ENCODE measurements at regions not wholly inside any gene's neighbourhood (a gene's known extent, or its start where the extent isn't known, plus 50 kb on each side); places are given as distances from the start of the nearest gene placed in this dataset.

GRCh38 chr1:95369985-95370690, 136.1 kb downstream of the RWDD3 start:
- Histone ChIP-seq H3K27ac (ENCODE audit: low read length) (peak overlapping the region; percentile 12), H3K36me3 (ENCODE audit: control insufficient read depth, insufficient read depth, low read length) (no peaks in the 10 kb centered on the region), H3K27me3 (ENCODE audit: control insufficient read depth, insufficient read depth, low read length) (no peaks in the 10 kb centered on the region), H3K4me3 (ENCODE audit: low read length) (no peak overlapping the region), H3K9me3 (ENCODE audit: control insufficient read depth, low read depth, low read length) (peaks cover 2% of the 10 kb centered on the region), H3K4me1 (ENCODE audit: control insufficient read depth, insufficient read depth, low read length) (no peaks in the 10 kb centered on the region)
- 42% methylated on average over 2 of the region's 7 CpGs for WGBS (ENCODE audit: insufficient coverage, low lambda C conversion rate)
- no peak for DNase-seq

- H3K36me3 ChIP-seq (ENCODE audit: control insufficient read depth, insufficient read depth, low read length), result no peaks in the 10 kb centered on the region
- 68% methylated on average over 2 of the region's 13 CpGs for WGBS (ENCODE audit: insufficient coverage, low lambda C conversion rate)
- H3K4me3 ChIP-seq (ENCODE audit: low read length), result no peak overlapping the region
- H3K9me3 ChIP-seq (ENCODE audit: control insufficient read depth, low read depth, low read length), result peaks cover 2% of the 10 kb centered on the region
- H3K4me1 ChIP-seq (ENCODE audit: control insufficient read depth, insufficient read depth, low read length), result no peaks in the 10 kb centered on the region
- peak in 1 of 2 donors; percentile 31 for DNase-seq
- H3K27me3 ChIP-seq (ENCODE audit: control insufficient read depth, insufficient read depth, low read length), result no peaks in the 10 kb centered on the region
- H3K27ac ChIP-seq (ENCODE audit: low read length), result no peak overlapping the region
Observed at GRCh38 chr1:95370691-95371562, 136.9 kb downstream of the RWDD3 start.

GRCh38 chr1:95371666-95372282, 137.8 kb downstream of the RWDD3 start:
- no peak for DNase-seq
- H3K27me3 ChIP-seq (ENCODE audit: control insufficient read depth, insufficient read depth, low read length), result no peaks in the 10 kb centered on the region
- 48% methylated on average over 4 of the region's 12 CpGs for WGBS (ENCODE audit: insufficient coverage, low lambda C conversion rate)
- H3K4me1 ChIP-seq (ENCODE audit: control insufficient read depth, insufficient read depth, low read length), result no peaks in the 10 kb centered on the region
- no peak overlapping the region for H3K27ac ChIP-seq (ENCODE audit: low read length)
- peaks cover 2% of the 10 kb centered on the region for H3K9me3 ChIP-seq (ENCODE audit: control insufficient read depth, low read depth, low read length)
- H3K36me3 ChIP-seq (ENCODE audit: control insufficient read depth, insufficient read depth, low read length), result no peaks in the 10 kb centered on the region
- H3K4me3 ChIP-seq (ENCODE audit: low read length), result no peak overlapping the region

- DNase-seq, result no peak
- H3K4me3 ChIP-seq (ENCODE audit: low read length), result no peak overlapping the region
- H3K36me3 ChIP-seq (ENCODE audit: control insufficient read depth, insufficient read depth, low read length), result no peaks in the 10 kb centered on the region
- peaks cover 2% of the 10 kb centered on the region for H3K9me3 ChIP-seq (ENCODE audit: control insufficient read depth, low read depth, low read length)
- no peak overlapping the region for H3K27ac ChIP-seq (ENCODE audit: low read length)
- H3K27me3 ChIP-seq (ENCODE audit: control insufficient read depth, insufficient read depth, low read length), result no peaks in the 10 kb centered on the region
- H3K4me1 ChIP-seq (ENCODE audit: control insufficient read depth, insufficient read depth, low read length), result no peaks in the 10 kb centered on the region
- WGBS (ENCODE audit: insufficient coverage, low lambda C conversion rate), result 70% methylated on average over 2 of the region's 4 CpGs
Observed at GRCh38 chr1:95375174-95375573, 141.2 kb downstream of the RWDD3 start.

- Histone ChIP-seq H3K36me3 (ENCODE audit: control insufficient read depth, insufficient read depth, low read length) (no peaks in the 10 kb centered on the region), H3K27me3 (ENCODE audit: control insufficient read depth, insufficient read depth, low read length) (no peaks in the 10 kb centered on the region), H3K4me3 (ENCODE audit: low read length) (no peak overlapping the region), H3K9me3 (ENCODE audit: control insufficient read depth, low read depth, low read length) (no peaks in the 10 kb centered on the region), H3K27ac (ENCODE audit: low read length) (no peak overlapping the region), H3K4me1 (ENCODE audit: control insufficient read depth, insufficient read depth, low read length) (no peaks in the 10 kb centered on the region)
- no peak for DNase-seq
- WGBS (ENCODE audit: insufficient coverage, low lambda C conversion rate), result no CpG with 5 or more reads among the region's 2 CpGs
Observed at GRCh38 chr1:95380909-95381308, 146.9 kb downstream of the RWDD3 start.

GRCh38 chr1:95382000-95382786, 148.2 kb downstream of the RWDD3 start:
- no peak for DNase-seq
- no CpG with 5 or more reads among the region's 4 CpGs for WGBS (ENCODE audit: insufficient coverage, low lambda C conversion rate)

GRCh38 chr1:95383111-95383510, 149.1 kb downstream of the RWDD3 start:
- H3K27me3 ChIP-seq (ENCODE audit: control insufficient read depth, insufficient read depth, low read length), result no peaks in the 10 kb centered on the region
- WGBS (ENCODE audit: insufficient coverage, low lambda C conversion rate), result no CpG with 5 or more reads among the region's 5 CpGs
- H3K4me1 ChIP-seq (ENCODE audit: control insufficient read depth, insufficient read depth, low read length), result no peaks in the 10 kb centered on the region
- no peaks in the 10 kb centered on the region for H3K9me3 ChIP-seq (ENCODE audit: control insufficient read depth, low read depth, low read length)
- no peaks in the 10 kb centered on the region for H3K36me3 ChIP-seq (ENCODE audit: control insufficient read depth, insufficient read depth, low read length)
- no peak overlapping the region for H3K4me3 ChIP-seq (ENCODE audit: low read length)
- DNase-seq, result no peak
- no peak overlapping the region for H3K27ac ChIP-seq (ENCODE audit: low read length)

More at GRCh38 chr1:95382000-95382786, 148.2 kb downstream of the RWDD3 start:
- no peaks in the 10 kb centered on the region for H3K36me3 ChIP-seq (ENCODE audit: control insufficient read depth, insufficient read depth, low read length)
- no peaks in the 10 kb centered on the region for H3K27me3 ChIP-seq (ENCODE audit: control insufficient read depth, insufficient read depth, low read length)
- H3K4me3 ChIP-seq (ENCODE audit: low read length), result no peak overlapping the region
- no peak overlapping the region for H3K27ac ChIP-seq (ENCODE audit: low read length)
- no peaks in the 10 kb centered on the region for H3K4me1 ChIP-seq (ENCODE audit: control insufficient read depth, insufficient read depth, low read length)
- no peaks in the 10 kb centered on the region for H3K9me3 ChIP-seq (ENCODE audit: control insufficient read depth, low read depth, low read length)

GRCh38 chr1:95384567-95384966, 150.6 kb downstream of the RWDD3 start:
- Histone ChIP-seq H3K4me1 (ENCODE audit: control insufficient read depth, insufficient read depth, low read length) (no peaks in the 10 kb centered on the region), H3K9me3 (ENCODE audit: control insufficient read depth, low read depth, low read length) (no peaks in the 10 kb centered on the region), H3K27me3 (ENCODE audit: control insufficient read depth, insufficient read depth, low read length) (no peaks in the 10 kb centered on the region), H3K36me3 (ENCODE audit: control insufficient read depth, insufficient read depth, low read length) (no peaks in the 10 kb centered on the region), H3K27ac (ENCODE audit: low read length) (no peak overlapping the region), H3K4me3 (ENCODE audit: low read length) (no peak overlapping the region)
- peak; percentile 11 to 22 for DNase-seq
- WGBS (ENCODE audit: insufficient coverage, low lambda C conversion rate), result no CpG with 5 or more reads among the region's 3 CpGs

- no peaks in the 10 kb centered on the region for H3K36me3 ChIP-seq (ENCODE audit: control insufficient read depth, insufficient read depth, low read length)
- no peaks in the 10 kb centered on the region for H3K9me3 ChIP-seq (ENCODE audit: control insufficient read depth, low read depth, low read length)
- no peaks in the 10 kb centered on the region for H3K4me1 ChIP-seq (ENCODE audit: control insufficient read depth, insufficient read depth, low read length)
- H3K27me3 ChIP-seq (ENCODE audit: control insufficient read depth, insufficient read depth, low read length), result no peaks in the 10 kb centered on the region
- H3K27ac ChIP-seq (ENCODE audit: low read length), result no peak overlapping the region
- no peak for DNase-seq
- H3K4me3 ChIP-seq (ENCODE audit: low read length), result no peak overlapping the region
- no CpG with 5 or more reads among the region's 1 CpG for WGBS (ENCODE audit: insufficient coverage, low lambda C conversion rate)
Observed at GRCh38 chr1:95386371-95386770, 152.4 kb downstream of the RWDD3 start.

- Histone ChIP-seq H3K4me3 (ENCODE audit: low read length) (no peak overlapping the region), H3K36me3 (ENCODE audit: control insufficient read depth, insufficient read depth, low read length) (no peaks in the 10 kb centered on the region), H3K4me1 (ENCODE audit: control insufficient read depth, insufficient read depth, low read length) (no peaks in the 10 kb centered on the region), H3K27ac (ENCODE audit: low read length) (no peak overlapping the region), H3K9me3 (ENCODE audit: control insufficient read depth, low read depth, low read length) (no peaks in the 10 kb centered on the region), H3K27me3 (ENCODE audit: control insufficient read depth, insufficient read depth, low read length) (no peaks in the 10 kb centered on the region)
- 87% methylated on average over 4 of the region's 5 CpGs for WGBS (ENCODE audit: insufficient coverage, low lambda C conversion rate)
- DNase-seq, result no peak
Observed at GRCh38 chr1:95386915-95387314, 152.9 kb downstream of the RWDD3 start.
